T-cell (primary cell): ENCODE measurements at regions not wholly inside any gene's neighbourhood (a gene's known extent, or its start where the extent isn't known, plus 50 kb on each side); places are given as distances from the start of the nearest gene placed in this dataset.

Experiments
- ATAC-seq, 4 experiments: fragments of 200-7000 bp in 3 of 4; fragments of 150-1000 bp in 1 of 4; cut with Tn5 transposase; replicated peaks in 1 of 4; 1 replicate in 3 of 4; 2 replicates in 1 of 4; pipeline ENCODE4 v1.10.0; 2021; ENCODE audit warnings: moderate library complexity in 3 of 4, mild to moderate bottlenecking in 2 of 4, moderate number of reproducible peaks in 1 of 4
- CTCF ChIA-PET, 2 donors: fragments of 300-600 bp; sonication (Branson Sonifier 250); formaldehyde crosslinking; loops; one replicate each; lab custom pipeline; 2022; ENCODE audit warnings: antibody characterized with exemption in 2 of 2; lab: Charles Lee
- POLR2A ChIA-PET, 2 donors: fragments of 300-600 bp; sonication (Branson Sonifier 250); formaldehyde crosslinking; loops; one replicate each; lab custom pipeline; 2022; ENCODE audit warnings: antibody characterized with exemption in 2 of 2; lab: Charles Lee
- DNase-seq, 35 experiments: peaks; one replicate each; pipeline versions ENCODE4 v3.0.0 to v3.0.0-alpha.2; 2013 to 2023
- H3K27ac ChIP-seq: one replicate; pipeline ENCODE4 v1.5.1; 2013; ENCODE audit warnings: low read length
- H3K27me3 ChIP-seq, 2 experiments: replicated peaks in 1 of 2; 1 replicate in 1 of 2; 2 replicates in 1 of 2; pipeline versions ENCODE4 v1.6.1 to v1.7.0; 2013; ENCODE audit warnings: low read length in 1 of 2, mixed read lengths in 1 of 2; ENCODE audit not compliant: control insufficient read depth in 2 of 2, insufficient read depth in 2 of 2; ENCODE audit errors: extremely low read depth in 1 of 2
- H3K36me3 ChIP-seq, 2 donors: 1 replicate in 1 of 2; 2 replicates in 1 of 2; pipeline versions ENCODE4 v1.6.1 to v1.7.0; 2013; ENCODE audit warnings: low read length in 1 of 2; ENCODE audit not compliant: control insufficient read depth in 2 of 2, insufficient read depth in 1 of 2; ENCODE audit errors: extremely low read depth in 1 of 2
- H3K4me1 ChIP-seq, 2 experiments: 1 replicate in 1 of 2; 2 replicates in 1 of 2; pipeline versions ENCODE4 v1.6.1 to v1.7.0; 2013; ENCODE audit warnings: low read length in 2 of 2, mixed read lengths in 1 of 2; ENCODE audit not compliant: insufficient read depth in 2 of 2, control insufficient read depth in 1 of 2; ENCODE audit errors: extremely low read depth in 1 of 2
- H3K4me3 ChIP-seq, 2 donors: 1 replicate in 1 of 2; 2 replicates in 1 of 2; pipeline versions ENCODE4 v1.5.1 to v1.7.0; 2013; ENCODE audit warnings: mild to moderate bottlenecking in 2 of 2, low read length in 1 of 2, moderate library complexity in 1 of 2; ENCODE audit not compliant: control insufficient read depth in 1 of 2; ENCODE audit errors: extremely low read depth in 1 of 2
- H3K9me3 ChIP-seq: 2 replicates; pipeline ENCODE4 v1.7.0; 2013
- H3K27ac Mint-ChIP-seq, 2 donors: one replicate each; pipeline ENCODE4 v1.8.0; 2020 to 2021; ENCODE audit warnings: mild to moderate bottlenecking in 2 of 2, mixed read lengths in 2 of 2
- H3K27me3 Mint-ChIP-seq, 2 donors: one replicate each; pipeline ENCODE4 v1.8.0; 2021 to 2022; ENCODE audit warnings: mixed read lengths in 2 of 2
- H3K36me3 Mint-ChIP-seq: one replicate; pipeline ENCODE4 v1.8.0; 2021; ENCODE audit warnings: mixed read lengths
- H3K4me1 Mint-ChIP-seq, 3 donors: one replicate each; pipeline ENCODE4 v1.8.0; 2020 to 2022; ENCODE audit warnings: mixed read lengths in 3 of 3, mild to moderate bottlenecking in 1 of 3
- H3K4me3 Mint-ChIP-seq, 3 donors: one replicate each; pipeline ENCODE4 v1.8.0; 2020 to 2022; ENCODE audit warnings: mild to moderate bottlenecking in 3 of 3, mixed read lengths in 3 of 3, moderate library complexity in 3 of 3
- H3K9me3 Mint-ChIP-seq, 3 donors: one replicate each; pipeline ENCODE4 v1.8.0; 2020 to 2022; ENCODE audit warnings: mixed read lengths in 3 of 3
- WGBS: methylation state at CpG from one replicate; pipeline ENCODE4 v1.1.5; 2013; ENCODE audit warnings: missing lambda C conversion rate; ENCODE audit not compliant: insufficient coverage; 5-methylcytosine and 5-hydroxymethylcytosine counted together

- Mint-ChIP-seq H3K4me3 (no peak overlapping the region), H3K36me3 (no peaks in the 10 kb centered on the region), H3K27me3 (peaks cover 12 to 13% of the 10 kb centered on the region in 2 donors), H3K9me3 (peaks cover 3 to 20% (median 14%) of the 10 kb centered on the region in 3 donors), H3K27ac (no peak overlapping the region), H3K4me1 (no peaks in the 10 kb centered on the region)
- Histone ChIP-seq H3K9me3 (no peaks in the 10 kb centered on the region), H3K4me3 (no peak overlapping the region), H3K36me3 (no peaks in the 10 kb centered on the region), H3K27ac (no peak overlapping the region), H3K27me3 (peaks cover 0 to 8% of the 10 kb centered on the region in 2 experiments), H3K4me1 (no peaks in the 10 kb centered on the region)
- POLR2A ChIA-PET, result no interaction called here
- 43% methylated on average over 1 of the region's 2 CpGs for WGBS
- no peak for ATAC-seq
- DNase-seq, result no peak
- CTCF ChIA-PET, result no interaction called here
Observed at GRCh38 chr2:234661849-234662248, 165.0 kb upstream of the ARL4C start.

GRCh38 chr2:234661175-234661574 lies 164.3 kb upstream of the ARL4C start:
- POLR2A ChIA-PET, result no interaction called here
- Histone ChIP-seq H3K27me3 (peaks cover 0 to 8% of the 10 kb centered on the region in 2 experiments), H3K27ac (no peak overlapping the region), H3K9me3 (no peaks in the 10 kb centered on the region), H3K36me3 (no peaks in the 10 kb centered on the region), H3K4me3 (no peak overlapping the region), H3K4me1 (no peaks in the 10 kb centered on the region)
- 45% methylated on average over 2 of the region's 3 CpGs for WGBS
- no peak overlapping the region for H3K27ac Mint-ChIP-seq
- H3K4me1 Mint-ChIP-seq, result no peaks in the 10 kb centered on the region
- CTCF ChIA-PET, result no interaction called here
- no peak overlapping the region for H3K4me3 Mint-ChIP-seq
- no peaks in the 10 kb centered on the region for H3K36me3 Mint-ChIP-seq
- ATAC-seq (no peak), DNase-seq (no peak)
- peaks cover 3 to 20% (median 12%) of the 10 kb centered on the region in 3 donors for H3K9me3 Mint-ChIP-seq
- H3K27me3 Mint-ChIP-seq, result peaks cover 10 to 14% of the 10 kb centered on the region in 2 donors

- Histone ChIP-seq H3K27ac (no peak overlapping the region), H3K36me3 (no peaks in the 10 kb centered on the region), H3K4me3 (no peak overlapping the region), H3K27me3 (peaks cover 0 to 14% of the 10 kb centered on the region in 2 experiments), H3K9me3 (no peaks in the 10 kb centered on the region), H3K4me1 (no peaks in the 10 kb centered on the region)
- peaks cover 3 to 10% (median 4%) of the 10 kb centered on the region in 3 donors for H3K9me3 Mint-ChIP-seq
- WGBS, result no CpG with 5 or more reads among the region's 2 CpGs
- no peaks in the 10 kb centered on the region for H3K36me3 Mint-ChIP-seq
- ChIA-PET POLR2A (no interaction called here), CTCF (no interaction called here)
- H3K4me1 Mint-ChIP-seq, result no peaks in the 10 kb centered on the region
- DNase-seq, result no peak
- no peak overlapping the region for H3K4me3 Mint-ChIP-seq
- no peak overlapping the region for H3K27ac Mint-ChIP-seq
- no peak for ATAC-seq
- H3K27me3 Mint-ChIP-seq, result peaks cover 26 to 29% of the 10 kb centered on the region in 2 donors
Observed at GRCh38 chr2:234655706-234656105, 158.8 kb upstream of the ARL4C start.

- Mint-ChIP-seq H3K27me3 (peaks cover 17 to 31% of the 10 kb centered on the region in 2 donors), H3K4me3 (no peak overlapping the region), H3K27ac (no peak overlapping the region)
Observed at GRCh38 chr2:234650911-234651310, 154.0 kb upstream of the ARL4C start.

GRCh38 chr2:234649951-234650350 lies 153.1 kb upstream of the ARL4C start:
- Histone ChIP-seq H3K4me3 (no peak overlapping the region), H3K27me3 (peaks cover 0 to 13% of the 10 kb centered on the region in 2 experiments), H3K36me3 (no peaks in the 10 kb centered on the region), H3K4me1 (no peaks in the 10 kb centered on the region), H3K9me3 (no peaks in the 10 kb centered on the region), H3K27ac (no peak overlapping the region)
- H3K27ac Mint-ChIP-seq, result no peak overlapping the region
- POLR2A ChIA-PET, result no interaction called here
- CTCF ChIA-PET, result no interaction called here
- H3K36me3 Mint-ChIP-seq, result no peaks in the 10 kb centered on the region
- DNase-seq (no peak), ATAC-seq (no peak)
- H3K27me3 Mint-ChIP-seq, result peaks cover 17 to 31% of the 10 kb centered on the region in 2 donors
- H3K9me3 Mint-ChIP-seq, result no peaks in the 10 kb centered on the region
- no peak overlapping the region for H3K4me3 Mint-ChIP-seq
- no peaks in the 10 kb centered on the region for H3K4me1 Mint-ChIP-seq

More at GRCh38 chr2:234650911-234651310, 154.0 kb upstream of the ARL4C start:
- 86% methylated on average over 2 of the region's 6 CpGs for WGBS
- ChIA-PET CTCF (no interaction called here), POLR2A (no interaction called here)
- H3K36me3 ChIP-seq, result no peaks in the 10 kb centered on the region
- H3K4me3 ChIP-seq, result no peak overlapping the region
- no peaks in the 10 kb centered on the region for H3K36me3 Mint-ChIP-seq
- no peak overlapping the region for H3K27ac ChIP-seq
- no peak for DNase-seq
- no peaks in the 10 kb centered on the region for H3K4me1 Mint-ChIP-seq
- H3K27me3 ChIP-seq, result peaks cover 0 to 11% of the 10 kb centered on the region in 2 experiments
- no peaks in the 10 kb centered on the region for H3K9me3 ChIP-seq
- ATAC-seq, result no peak
- H3K4me1 ChIP-seq, result no peaks in the 10 kb centered on the region
- no peaks in the 10 kb centered on the region for H3K9me3 Mint-ChIP-seq

- peaks cover 0 to 9% of the 10 kb centered on the region in 2 experiments for H3K27me3 ChIP-seq
- ChIA-PET POLR2A (no interaction called here), CTCF (no interaction called here)
- DNase-seq, result no peak
- H3K36me3 Mint-ChIP-seq, result no peaks in the 10 kb centered on the region
- peaks cover 13 to 15% of the 10 kb centered on the region in 2 donors for H3K27me3 Mint-ChIP-seq
- H3K4me3 Mint-ChIP-seq, result no peak overlapping the region
- no peaks in the 10 kb centered on the region for H3K36me3 ChIP-seq
- no peak overlapping the region for H3K4me3 ChIP-seq
- H3K9me3 ChIP-seq, result no peaks in the 10 kb centered on the region
- H3K9me3 Mint-ChIP-seq, result peaks cover 0 to 11% (median 5%) of the 10 kb centered on the region in 3 donors
- no peaks in the 10 kb centered on the region for H3K4me1 Mint-ChIP-seq
- no peak overlapping the region for H3K27ac ChIP-seq
- no CpG with 5 or more reads among the region's 2 CpGs for WGBS
- no peaks in the 10 kb centered on the region for H3K4me1 ChIP-seq
- no peak overlapping the region for H3K27ac Mint-ChIP-seq
- ATAC-seq, result no peak
Observed at GRCh38 chr2:234643407-234643806, 146.5 kb upstream of the ARL4C start.

GRCh38 chr2:234641086-234641485 lies 144.2 kb upstream of the ARL4C start:
- Mint-ChIP-seq H3K9me3 (peaks cover 0 to 11% (median 5%) of the 10 kb centered on the region in 3 donors), H3K4me3 (no peak overlapping the region), H3K27me3 (peaks cover 13 to 15% of the 10 kb centered on the region in 2 donors), H3K27ac (no peak overlapping the region), H3K36me3 (no peaks in the 10 kb centered on the region), H3K4me1 (no peaks in the 10 kb centered on the region)
- Histone ChIP-seq H3K9me3 (no peaks in the 10 kb centered on the region), H3K4me1 (no peaks in the 10 kb centered on the region), H3K27ac (no peak overlapping the region), H3K4me3 (no peak overlapping the region), H3K36me3 (no peaks in the 10 kb centered on the region), H3K27me3 (peaks cover 0 to 9% of the 10 kb centered on the region in 2 experiments)
- WGBS, result 80% methylated on average over 1 of the region's 2 CpGs
- no peak for ATAC-seq
- POLR2A ChIA-PET, result no interaction called here
- DNase-seq, result no peak
- CTCF ChIA-PET, result no interaction called here
